NCI-H1694 treated with DMSO at 0.1 percent for 48 hours (cell line): ENCODE measurements at regions not wholly inside any gene's neighbourhood (a gene's known extent, or its start where the extent isn't known, plus 50 kb on each side); places are given as distances from the start of the nearest gene placed in this dataset.
A peak's percentile ranks its signal among the peaks of the same experiment; 100 is the strongest.

Experiments
- DNase-seq: peaks from one replicate; lab custom pipeline; 2025; lab: John Stamatoyannopoulos, UW

GRCh38 chr1:91575909-91576519, 75.4 kb downstream of the CDC7 start:
- DNase-seq = no peak

GRCh38 chr1:91578320-91579109, 77.9 kb downstream of the CDC7 start:
- no peak for DNase-seq

GRCh38 chr1:91579658-91580228, 79.1 kb downstream of the CDC7 start:
- DNase-seq = no peak

GRCh38 chr1:91582431-91582921, 81.8 kb downstream of the CDC7 start:
- DNase-seq = no peak

GRCh38 chr1:91583326-91583755, 82.7 kb downstream of the CDC7 start:
- peak; percentile 42 for DNase-seq

- DNase-seq = no peak
Measured at GRCh38 chr1:91584309-91584708, 83.7 kb downstream of the CDC7 start.

- DNase-seq = no peak
Measured at GRCh38 chr1:91584878-91585277, 84.2 kb downstream of the CDC7 start.

- DNase-seq = no peak
Measured at GRCh38 chr1:91585502-91585901, 84.9 kb downstream of the CDC7 start.

GRCh38 chr1:91585982-91586381, 85.3 kb downstream of the CDC7 start:
- DNase-seq = no peak

- DNase-seq = no peak
Measured at GRCh38 chr1:91589437-91589836, 88.8 kb downstream of the CDC7 start.

GRCh38 chr1:91591175-91591974, 90.7 kb downstream of the CDC7 start:
- no peak for DNase-seq

- no peak for DNase-seq
Measured at GRCh38 chr1:91592716-91593477, 92.2 kb downstream of the CDC7 start.

GRCh38 chr1:91594383-91595055, 93.9 kb downstream of the CDC7 start:
- DNase-seq = no peak

GRCh38 chr1:91596474-91596873, 95.8 kb downstream of the CDC7 start:
- no peak for DNase-seq

- DNase-seq = no peak
Measured at GRCh38 chr1:91597215-91597614, 96.6 kb downstream of the CDC7 start.

GRCh38 chr1:91600431-91601337, 100.0 kb downstream of the CDC7 start:
- no peak for DNase-seq

GRCh38 chr1:91601554-91602376, 101.1 kb downstream of the CDC7 start:
- no peak for DNase-seq

- DNase-seq = no peak
Measured at GRCh38 chr1:91603409-91603808, 102.8 kb downstream of the CDC7 start.

GRCh38 chr1:91604632-91605031, 104.0 kb downstream of the CDC7 start:
- peak; percentile 74 for DNase-seq
